Cardiac muscle cell (in vitro differentiated cells and primary cell): ENCODE measurements at regions not wholly inside any gene's neighbourhood (a gene's known extent, or its start where the extent isn't known, plus 50 kb on each side); places are given as distances from the start of the nearest gene placed in this dataset.

Experiments
- DNase-seq, 2 donors: peaks; one replicate each; pipeline versions ENCODE4 v3.0.0 to v3.0.0-alpha.2; 2010 to 2017; ENCODE audit warnings: low read depth in 1 of 2, low spot score in 1 of 2
- H3K27ac ChIP-seq: fragments of 200-600 bp; sonication (generic); 2 replicates; pipeline ENCODE4 v1.5.1; 2016
- H3K27me3 ChIP-seq: fragments of 200-600 bp; sonication (generic); 2 replicates; pipeline ENCODE4 v1.6.0; 2016; ENCODE audit warnings: control low read depth
- H3K36me3 ChIP-seq: fragments of 200-600 bp; sonication (generic); 2 replicates; pipeline ENCODE4 v1.5.1; 2016; ENCODE audit warnings: control low read depth
- H3K4me1 ChIP-seq: fragments of 200-600 bp; sonication (generic); 2 replicates; pipeline ENCODE4 v1.8.1; 2017; ENCODE audit warnings: low read depth, mild to moderate bottlenecking, mixed run types
- H3K4me3 ChIP-seq: fragments of 200-600 bp; sonication (generic); 2 replicates; pipeline ENCODE4 v1.5.1; 2016; ENCODE audit warnings: mild to moderate bottlenecking
- H3K9me3 ChIP-seq: fragments of 200-600 bp; sonication (generic); 2 replicates; pipeline ENCODE4 v1.5.1; 2017; ENCODE audit warnings: low read depth, mild to moderate bottlenecking, control low read depth
- CTCF ChIP-seq: IDR thresholded peaks from 2 replicates; pipeline ENCODE4 v1.5.1; 2012; ENCODE audit warnings: low read depth, mild to moderate bottlenecking, low read length

DNA sequence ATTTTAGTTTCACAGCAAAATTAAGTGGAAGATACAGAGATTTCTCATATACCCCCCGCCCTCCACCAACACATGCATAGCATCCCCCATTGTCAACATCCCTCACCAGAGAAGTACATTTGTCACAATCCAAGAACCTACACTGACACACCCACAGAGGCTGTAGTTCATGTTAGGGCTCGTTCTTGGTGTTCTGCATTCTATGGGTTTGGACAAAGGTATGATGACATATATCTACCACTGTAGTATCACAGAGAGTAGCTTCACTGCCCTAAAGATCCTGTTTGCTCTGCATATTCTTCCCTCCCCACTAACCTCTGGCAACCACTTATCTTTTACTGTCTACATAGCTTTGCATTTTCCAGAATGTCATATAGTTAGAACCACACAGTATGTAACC is 444.6 kb upstream of the DCN start:
- no peak for TF ChIP-seq CTCF

DNA sequence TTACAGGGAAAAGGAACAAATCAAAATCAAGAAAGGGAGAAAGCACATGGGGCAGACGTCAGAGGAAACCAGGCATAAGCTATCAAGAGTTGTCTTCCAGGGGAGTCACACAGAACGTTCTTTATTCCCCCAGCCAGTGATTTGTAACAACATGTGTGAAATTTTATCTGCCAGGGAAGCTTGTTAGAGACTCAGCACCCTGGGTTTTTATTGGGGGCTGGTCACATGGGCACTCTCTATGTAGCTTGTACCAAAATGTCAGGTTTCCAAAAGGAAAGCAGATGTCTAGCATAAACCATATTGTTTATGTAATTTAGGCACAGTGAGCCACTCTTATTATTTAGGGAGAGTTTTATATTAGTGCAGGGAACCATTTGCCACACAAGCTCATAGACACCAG is 440.4 kb upstream of the DCN start:
- no peak overlapping the region for H3K27ac ChIP-seq
- no peaks in the 10 kb centered on the region for H3K9me3 ChIP-seq
- no peaks in the 10 kb centered on the region for H3K27me3 ChIP-seq
- DNase-seq = no peak
- no peaks in the 10 kb centered on the region for H3K36me3 ChIP-seq
- H3K4me3 ChIP-seq = no peak overlapping the region
- TF ChIP-seq CTCF = no peak
- no peaks in the 10 kb centered on the region for H3K4me1 ChIP-seq

More for the DNA sequence above, 444.6 kb upstream of the DCN start:
- no peak for DNase-seq
- no peak overlapping the region for H3K27ac ChIP-seq
- no peaks in the 10 kb centered on the region for H3K4me1 ChIP-seq
- H3K36me3 ChIP-seq = no peaks in the 10 kb centered on the region
- no peaks in the 10 kb centered on the region for H3K27me3 ChIP-seq
- H3K9me3 ChIP-seq = no peaks in the 10 kb centered on the region
- no peak overlapping the region for H3K4me3 ChIP-seq

DNA sequence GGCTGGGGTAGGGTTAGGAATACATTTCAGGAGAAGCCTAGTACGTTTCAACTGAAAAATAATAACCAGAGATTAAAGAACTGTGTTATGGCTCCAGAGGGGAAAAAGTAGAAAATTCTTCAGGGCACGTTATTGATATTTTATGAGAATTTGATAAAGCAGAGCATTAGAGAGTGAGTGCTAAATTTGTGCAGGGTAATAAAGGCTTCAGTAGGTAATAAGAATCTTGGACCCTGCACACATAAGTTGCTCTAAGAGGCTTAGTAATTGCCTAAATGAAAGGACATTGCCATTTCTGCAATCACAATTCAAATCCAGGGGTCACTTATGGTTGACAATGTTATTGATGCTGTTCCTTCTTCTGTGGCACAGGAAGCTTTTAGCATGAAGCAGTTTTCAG is 439.4 kb upstream of the DCN start:
- Histone ChIP-seq H3K4me1 (no peaks in the 10 kb centered on the region), H3K27me3 (no peaks in the 10 kb centered on the region), H3K27ac (no peak overlapping the region), H3K4me3 (no peak overlapping the region), H3K36me3 (no peaks in the 10 kb centered on the region), H3K9me3 (no peaks in the 10 kb centered on the region)
- no peak for TF ChIP-seq CTCF
- DNase-seq = no peak

- Histone ChIP-seq H3K4me3 (no peak overlapping the region), H3K9me3 (no peaks in the 10 kb centered on the region), H3K27me3 (no peaks in the 10 kb centered on the region), H3K4me1 (no peaks in the 10 kb centered on the region), H3K36me3 (no peaks in the 10 kb centered on the region), H3K27ac (no peak overlapping the region)
- DNase-seq = peak; percentile 24 to 50
- TF ChIP-seq CTCF = peak; percentile 38
These were observed 438.4 kb upstream of the DCN start for GRCh38 chr12:91620992-91621391.

DNA sequence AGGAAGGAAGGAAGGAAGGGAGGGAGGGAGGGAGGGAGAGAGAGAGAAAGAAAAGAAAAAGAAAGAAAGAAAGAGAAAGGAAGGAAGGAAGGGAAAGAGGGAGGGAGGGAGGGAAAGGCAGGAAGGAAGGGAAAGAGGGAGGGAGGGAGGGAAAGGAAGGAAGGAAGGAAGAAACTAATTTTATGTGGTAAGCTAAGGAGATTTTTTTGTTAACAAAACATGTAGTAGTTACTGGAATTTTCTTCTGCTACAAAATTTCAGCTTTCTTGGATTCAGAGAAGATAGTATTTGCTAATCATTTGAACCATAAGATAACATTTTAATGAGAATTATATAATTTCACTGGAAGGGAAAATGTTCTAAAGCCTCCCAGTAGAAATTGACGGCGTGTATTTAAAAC is 437.8 kb upstream of the DCN start:
- Histone ChIP-seq H3K36me3 (no peaks in the 10 kb centered on the region), H3K4me3 (no peak overlapping the region), H3K4me1 (no peaks in the 10 kb centered on the region), H3K27ac (no peak overlapping the region), H3K9me3 (no peaks in the 10 kb centered on the region), H3K27me3 (no peaks in the 10 kb centered on the region)
- DNase-seq = no peak
- no peak for TF ChIP-seq CTCF

DNA sequence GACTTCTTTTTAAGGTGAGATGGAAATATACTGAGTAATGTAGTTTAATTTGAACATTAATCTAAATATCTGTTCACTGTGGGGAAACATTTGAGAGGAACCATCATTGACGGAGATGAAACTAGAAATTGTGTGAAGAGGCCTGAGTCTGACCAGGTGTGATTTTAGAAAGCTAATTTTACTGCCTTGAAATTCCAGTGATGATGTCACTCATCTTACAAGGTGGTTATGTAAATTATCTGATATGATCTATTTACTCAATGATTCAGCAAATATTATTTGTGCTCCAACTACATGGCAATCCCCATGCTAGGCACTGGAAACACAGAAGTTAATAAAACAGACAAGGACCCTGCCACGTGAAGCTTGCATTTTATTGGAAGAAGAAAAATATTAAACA is 435.7 kb upstream of the DCN start:
- H3K4me1 ChIP-seq = no peaks in the 10 kb centered on the region
- H3K36me3 ChIP-seq = no peaks in the 10 kb centered on the region
- DNase-seq = no peak
- no peak overlapping the region for H3K27ac ChIP-seq
- TF ChIP-seq CTCF = no peak
- no peaks in the 10 kb centered on the region for H3K27me3 ChIP-seq
- H3K9me3 ChIP-seq = no peaks in the 10 kb centered on the region
- H3K4me3 ChIP-seq = no peak overlapping the region
